ENCODE measurements at regions not wholly inside any gene's neighbourhood (a gene's known extent, or its start where the extent isn't known, plus 50 kb on each side); places are given as distances from the start of the nearest gene placed in this dataset.
"Not testable (repeated sequence)": the region's sequence is repeated elsewhere in the genome, so short reads cannot be mapped to it uniquely, and the experiment has no call there.

- DNase-seq (ENCODE audit: low read depth in 2 of 2), result no peak
Measured at GRCh38 chr15:54841701-54842305, 354.9 kb downstream of the RSL24D1 start.

GRCh38 chr15:54840621-54841398, 355.9 kb downstream of the RSL24D1 start:
- DNase-seq (ENCODE audit: low read depth in 2 of 2), result no peak

DNA sequence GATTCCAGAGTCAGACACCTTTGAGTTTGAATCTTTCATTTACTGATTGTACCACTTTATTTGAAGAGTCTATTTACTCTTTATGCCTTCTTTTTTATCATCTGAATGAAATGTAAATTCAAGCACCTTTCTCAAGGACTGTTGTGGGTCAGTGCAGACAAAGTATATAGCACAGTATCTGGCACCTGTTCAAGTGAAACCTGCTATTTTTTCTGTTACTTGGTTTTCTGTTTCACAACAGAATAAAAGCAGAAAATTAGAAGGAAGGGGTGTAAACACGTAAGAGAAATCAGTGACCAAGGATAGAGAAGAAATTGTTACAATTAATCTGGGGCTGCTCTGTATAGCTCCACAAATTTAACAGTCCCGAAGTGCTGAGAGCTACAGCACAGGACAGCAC, 357.4 kb downstream of the RSL24D1 start:
- no peak for DNase-seq (ENCODE audit: low read depth in 2 of 2)

DNA sequence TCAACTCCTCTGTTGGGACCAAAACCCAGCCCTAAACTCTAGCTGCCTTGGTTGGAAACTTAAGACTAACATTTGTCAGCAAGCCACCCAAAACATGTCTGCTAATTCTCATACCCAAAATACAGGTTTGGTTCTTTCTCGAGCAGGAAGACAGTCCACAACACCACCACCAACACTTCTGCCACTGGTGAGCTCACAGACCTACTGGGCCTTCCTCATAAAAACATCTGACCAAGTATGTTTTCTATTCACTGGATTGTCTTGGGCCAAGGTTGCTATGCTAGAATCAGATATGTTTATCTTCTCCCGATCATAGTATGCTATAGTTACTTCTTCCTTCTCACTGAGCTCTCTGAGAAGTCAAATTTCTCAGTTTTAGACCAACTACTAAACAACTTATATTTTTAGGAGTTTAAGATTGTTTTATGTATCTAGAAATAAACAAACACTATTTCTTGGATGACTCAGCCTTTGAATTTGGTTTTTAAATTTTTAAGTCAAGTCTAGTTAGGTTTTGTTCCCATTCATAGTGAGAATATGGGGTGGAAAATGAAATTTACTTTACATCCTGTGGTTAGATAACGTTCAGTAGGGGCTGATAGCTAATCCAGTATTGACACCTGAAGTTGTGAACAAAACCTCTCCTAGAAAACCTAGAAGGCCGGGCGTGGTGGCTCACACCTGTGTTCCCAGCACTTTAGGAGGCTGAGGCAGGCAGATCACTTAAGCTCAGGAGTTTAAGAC, 360.5 kb downstream of the RSL24D1 start:
- no peak for DNase-seq (ENCODE audit: low read depth in 2 of 2)

DNA sequence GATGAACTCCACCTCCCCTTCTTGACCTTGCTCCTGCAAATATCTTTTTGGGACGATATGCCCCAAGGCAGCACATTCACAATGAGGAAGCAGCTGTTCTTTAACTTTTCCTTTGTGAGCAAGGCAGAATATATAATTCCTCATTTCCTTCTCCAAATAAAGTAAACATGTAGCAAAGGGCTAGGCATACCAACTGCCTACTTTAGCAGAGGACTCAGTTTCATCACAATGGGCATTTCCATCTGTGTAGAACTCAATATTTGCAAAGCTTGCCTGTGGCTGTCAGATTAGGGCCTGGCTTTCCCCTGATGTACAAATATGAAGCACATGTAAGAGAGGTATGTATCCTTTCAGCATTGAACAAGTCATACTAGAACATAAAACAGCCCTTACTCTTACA, 366.9 kb downstream of the RSL24D1 start:
- DNase-seq (ENCODE audit: low read depth in 2 of 2), result no peak

GRCh38 chr15:54820811-54821210, 375.9 kb downstream of the RSL24D1 start:
- DNase-seq (ENCODE audit: low read depth in 2 of 2), result no peak

GRCh38 chr15:54820098-54820497, 376.6 kb downstream of the RSL24D1 start:
- no peak for DNase-seq (ENCODE audit: low read depth in 2 of 2)

DNA sequence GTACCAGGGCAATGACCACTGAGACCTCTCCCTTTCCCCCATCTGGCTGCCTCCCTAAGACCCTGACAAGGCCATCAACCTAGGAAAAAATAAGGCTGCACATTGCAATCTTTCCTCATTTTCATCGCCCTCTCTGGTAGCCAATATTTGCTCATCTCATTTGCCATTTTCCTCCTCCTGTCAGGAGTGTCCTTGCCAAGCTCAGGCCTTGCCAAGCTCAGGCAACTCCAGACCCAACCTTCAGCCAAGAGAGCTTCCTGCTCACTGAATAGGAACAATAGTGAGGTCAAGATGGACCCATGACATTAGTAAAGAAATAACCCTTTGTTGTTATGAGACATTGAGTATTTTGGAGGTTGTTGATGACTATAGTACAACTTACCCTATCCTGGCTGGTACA, 380.3 kb downstream of the RSL24D1 start:
- no peak for DNase-seq (ENCODE audit: low read depth in 2 of 2)

DNA sequence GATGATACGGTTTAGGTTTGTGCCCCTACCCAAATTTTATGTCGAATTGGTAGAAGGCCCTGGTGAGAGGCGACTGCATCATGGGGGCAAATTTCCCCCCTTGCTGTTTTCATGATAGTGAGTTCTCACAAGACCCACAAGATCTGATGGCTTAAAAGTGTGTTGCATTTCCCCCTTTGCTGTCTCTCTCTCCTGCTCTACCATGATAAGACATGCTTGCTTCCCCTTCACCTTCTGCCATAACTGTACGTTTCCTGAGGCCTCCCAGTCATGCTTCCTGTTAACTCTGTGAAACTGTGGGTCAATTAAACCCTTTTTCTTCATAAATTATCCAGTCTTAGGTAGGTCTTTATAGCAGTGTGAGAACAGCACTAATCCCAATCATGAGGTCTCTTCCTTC, 381.2 kb downstream of the RSL24D1 start:
- DNase-seq (ENCODE audit: low read depth in 2 of 2), result no peak

DNA sequence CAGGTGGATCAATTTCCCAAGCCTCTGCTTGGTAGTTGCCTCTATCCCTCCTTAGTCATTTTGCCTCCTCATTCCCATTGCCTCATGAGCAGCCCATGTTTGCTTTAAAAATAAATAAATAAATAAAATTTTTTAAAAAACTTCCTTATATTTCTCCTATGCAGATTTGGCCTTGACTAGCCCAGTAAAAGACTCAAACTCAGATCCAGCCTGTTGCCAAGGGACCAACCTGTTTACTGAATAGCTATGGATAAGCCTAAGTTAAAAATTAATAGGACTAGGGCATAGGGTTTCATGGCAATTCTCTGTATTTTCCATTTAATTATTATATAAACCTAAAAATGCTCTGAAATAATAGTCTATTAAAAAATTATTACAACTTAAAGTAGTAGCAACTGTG, 384.4 kb downstream of the RSL24D1 start:
- DNase-seq (ENCODE audit: low read depth in 2 of 2), result no peak

- DNase-seq (ENCODE audit: low read depth in 2 of 2), result no peak
Measured at GRCh38 chr15:54810496-54810895, 386.2 kb downstream of the RSL24D1 start.

DNA sequence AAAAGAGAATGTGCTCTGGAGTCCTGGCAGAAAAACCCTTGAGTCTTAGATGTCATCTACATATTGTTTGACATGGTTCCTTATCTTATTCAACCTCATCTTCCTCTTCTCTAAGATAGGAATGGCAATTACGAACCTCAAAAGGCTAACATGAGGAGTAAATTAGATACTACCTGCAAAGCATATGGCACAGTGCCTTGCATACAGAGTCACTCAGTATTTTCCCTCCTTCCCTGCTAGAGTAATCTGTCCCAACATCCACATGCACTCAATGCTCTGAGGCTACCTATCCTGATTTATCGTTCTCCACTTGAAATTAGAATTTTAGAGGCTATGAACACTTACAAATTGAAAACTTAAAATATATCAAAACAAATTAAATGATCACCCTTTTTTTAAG, 386.7 kb downstream of the RSL24D1 start:
- DNase-seq (ENCODE audit: low read depth in 2 of 2), result no peak

DNA sequence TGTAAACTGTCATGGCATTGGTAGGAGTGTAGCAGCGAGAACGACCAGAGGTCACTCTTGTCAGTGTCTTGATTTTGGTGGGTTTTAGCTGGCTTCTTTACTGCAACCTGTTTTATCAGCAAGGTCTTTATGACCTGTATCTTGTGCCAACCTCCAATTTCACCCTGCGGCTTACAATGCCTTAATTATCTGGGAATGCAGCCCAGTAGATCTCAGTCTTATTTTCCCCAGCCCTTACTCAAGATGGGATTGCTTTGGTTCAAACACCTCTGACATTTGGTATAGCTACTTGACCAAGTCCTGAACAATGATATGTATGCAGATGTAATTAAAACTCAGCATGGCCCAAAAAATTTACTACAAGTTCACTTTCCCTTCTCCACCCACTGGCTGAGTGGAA, 388.4 kb downstream of the RSL24D1 start:
- DNase-seq (ENCODE audit: low read depth in 2 of 2), result no peak

- DNase-seq (ENCODE audit: low read depth in 2 of 2), result no peak
Measured at GRCh38 chr15:54803987-54804386, 392.8 kb downstream of the RSL24D1 start.

DNA sequence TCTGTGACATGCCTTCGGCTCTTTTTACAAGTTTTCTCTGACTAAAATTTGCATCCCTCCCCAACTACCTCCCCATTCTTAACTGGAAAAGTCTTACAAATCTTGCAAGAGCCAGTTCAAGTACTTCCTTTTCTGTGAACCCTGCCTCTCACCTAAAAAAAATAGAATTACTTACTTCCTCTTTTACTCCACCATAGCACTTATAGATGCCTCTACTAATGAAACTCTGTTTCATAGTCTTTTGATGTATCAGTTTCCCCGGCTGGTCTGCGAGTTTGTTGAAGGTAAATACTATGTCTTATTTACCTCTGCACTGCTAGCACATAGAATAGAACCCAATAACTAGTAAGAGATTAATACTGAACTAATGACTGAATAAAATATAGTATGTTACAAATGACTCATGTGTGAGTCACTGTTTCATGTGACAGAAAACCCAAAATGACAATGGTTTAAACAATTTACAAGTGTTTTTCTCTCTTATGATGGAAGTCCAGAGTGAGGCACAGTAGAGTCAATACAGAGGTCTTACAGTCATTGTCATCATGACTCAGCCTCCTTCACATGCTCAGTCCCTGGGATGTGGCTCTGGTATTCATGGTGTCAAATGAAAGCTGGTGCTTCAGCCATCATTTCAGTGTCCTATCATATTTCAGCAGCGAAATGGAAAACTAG, 393.5 kb downstream of the RSL24D1 start:
- no peak for DNase-seq (ENCODE audit: low read depth in 2 of 2)

- no peak for DNase-seq (ENCODE audit: low read depth in 2 of 2)
Measured at GRCh38 chr15:54792526-54792925, 404.2 kb downstream of the RSL24D1 start.

GRCh38 chr15:54790693-54791092, 406.0 kb downstream of the RSL24D1 start:
- DNase-seq (ENCODE audit: low read depth in 2 of 2), result no peak

DNA sequence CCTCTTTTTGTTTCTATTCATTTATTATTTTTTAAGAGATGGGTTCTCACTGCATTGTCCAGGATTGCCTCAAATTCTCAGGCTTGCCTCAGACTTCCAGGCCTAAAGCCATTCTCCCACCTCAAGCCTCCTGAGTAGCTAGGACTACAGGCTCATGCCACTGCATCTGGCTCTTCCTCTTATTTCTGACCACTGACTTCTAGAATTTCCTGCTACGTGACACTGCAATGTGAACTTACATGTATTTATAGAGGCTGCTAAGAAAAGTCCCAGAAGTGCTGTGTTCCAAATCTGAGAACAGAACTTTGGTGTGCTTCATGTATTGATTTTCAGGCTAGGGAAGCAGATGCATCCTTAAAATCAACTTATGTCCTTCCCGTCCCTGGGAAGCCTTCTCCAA, 407.4 kb downstream of the RSL24D1 start:
- DNase-seq (ENCODE audit: low read depth in 2 of 2), result no peak

- DNase-seq (ENCODE audit: low read depth in 2 of 2), result not testable (repeated sequence)
Measured at GRCh38 chr15:54781220-54781619, 415.5 kb downstream of the RSL24D1 start.

DNA sequence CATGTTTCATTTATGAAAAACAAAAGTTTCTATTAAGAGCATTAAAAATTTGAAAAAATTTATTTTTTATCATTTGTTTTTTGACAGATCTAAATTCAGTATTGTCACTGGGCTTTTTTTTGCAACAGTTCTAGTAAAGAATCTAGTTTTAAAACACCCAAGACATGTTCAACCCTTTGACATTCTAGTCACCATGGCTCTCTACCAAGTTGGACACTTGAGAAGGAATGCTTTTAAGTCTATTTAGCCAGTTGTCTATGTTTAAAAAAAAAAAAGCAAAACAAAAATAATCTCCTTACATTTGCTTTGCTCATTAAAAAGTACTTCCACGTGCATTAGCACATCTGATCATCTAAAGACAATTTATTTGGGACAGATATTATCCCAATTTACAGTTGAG, 417.5 kb downstream of the RSL24D1 start:
- DNase-seq (ENCODE audit: low read depth in 2 of 2), result no peak

DNA sequence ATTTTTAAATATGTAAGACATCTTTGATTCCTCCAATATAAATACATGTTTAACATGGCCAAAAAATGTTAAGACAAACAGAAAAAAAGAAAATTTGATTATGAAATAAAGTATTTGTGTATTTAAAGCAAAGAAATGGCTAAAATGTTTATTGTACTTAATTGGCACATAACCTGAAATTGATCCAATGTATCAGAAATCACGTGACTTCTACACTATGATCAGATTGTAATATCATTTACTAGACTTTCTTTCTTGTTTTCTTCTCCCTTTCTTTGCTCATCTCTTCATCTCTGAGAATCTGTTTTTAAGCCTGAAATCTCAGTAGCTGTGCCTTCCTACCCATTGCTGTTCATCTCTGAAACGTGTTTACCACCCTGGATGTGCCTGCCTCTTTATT, 420.3 kb downstream of the RSL24D1 start:
- DNase-seq (ENCODE audit: low read depth in 2 of 2), result no peak

DNA sequence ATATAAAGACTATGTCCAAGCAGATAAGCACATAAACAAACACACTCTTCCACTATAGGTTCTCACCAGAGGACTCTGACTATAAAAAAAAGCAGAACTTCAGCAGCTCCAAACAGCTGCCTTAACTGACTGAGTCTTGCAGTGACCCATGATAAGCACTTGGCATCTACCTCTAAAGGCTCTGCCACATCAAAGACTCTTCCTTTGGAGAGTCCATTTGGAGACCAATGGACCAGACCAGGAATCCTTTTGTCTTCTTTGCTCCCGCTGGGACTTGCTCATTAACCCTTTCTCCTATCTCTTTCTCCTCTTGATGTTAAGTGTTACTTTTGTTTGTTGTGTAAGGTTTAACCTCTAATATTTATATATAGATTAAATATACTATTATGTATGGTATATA, 424.1 kb downstream of the RSL24D1 start:
- DNase-seq (ENCODE audit: low read depth in 2 of 2), result no peak
